Peyer's patch (tissue), 4 donors: ENCODE measurements at regions not wholly inside any gene's neighbourhood (a gene's known extent, or its start where the extent isn't known, plus 50 kb on each side); places are given as distances from the start of the nearest gene placed in this dataset.

Experiments
- DNase-seq, 3 donors: peaks; one replicate each; pipeline ENCODE4 v3.0.0-alpha.2; 2017 to 2019
- H3K27ac ChIP-seq, 4 donors: fragments of 200-600 bp; sonication (generic); one replicate each; pipeline ENCODE4 v1.5.1; 2016 to 2019
- H3K27me3 ChIP-seq, 2 donors: fragments of 200-600 bp; sonication (generic); one replicate each; pipeline ENCODE4 v1.5.1; 2019
- H3K36me3 ChIP-seq, 3 donors: fragments of 200-600 bp; sonication (generic); one replicate each; pipeline ENCODE4 v1.5.1; 2016 to 2019
- H3K4me1 ChIP-seq, 4 donors: fragments of 200-600 bp; sonication (generic); one replicate each; pipeline ENCODE4 v1.5.1; 2016 to 2019
- H3K4me3 ChIP-seq, 4 donors: fragments of 200-600 bp; sonication (generic); 1 replicate in 3 of 4; 2 replicates in 1 of 4; pipeline ENCODE4 v1.5.1; 2016 to 2019; ENCODE audit warnings: mild to moderate bottlenecking in 1 of 4
- H3K9me3 ChIP-seq, 4 donors: fragments of 200-600 bp; sonication (generic); one replicate each; pipeline ENCODE4 v1.5.1; 2016 to 2019; ENCODE audit warnings: mild to moderate bottlenecking in 1 of 4
- CTCF ChIP-seq, 6 experiments: fragments of 450-650 bp in 4 of 6; fragments of 200-600 bp in 2 of 6; sonication (generic) in 1 of 6; IDR thresholded peaks; one replicate each; pipeline ENCODE4 v1.5.1; 2017 to 2019; ENCODE audit warnings: antibody characterized with exemption in 6 of 6, mild to moderate bottlenecking in 3 of 6, moderate library complexity in 1 of 6
- POLR2A ChIP-seq, 2 donors: fragments of 450-650 bp; IDR thresholded peaks; one replicate each; pipeline ENCODE4 v1.5.1; 2017; ENCODE audit warnings: antibody characterized with exemption in 2 of 2, mild to moderate bottlenecking in 2 of 2, moderate library complexity in 2 of 2

GRCh38 chr3:64961301-64961700 lies 273.5 kb upstream of the ADAMTS9 start:
- H3K27me3 ChIP-seq: no peaks in the 10 kb centered on the region
- TF ChIP-seq CTCF (IDR thresholded peaks at IDR 0.05): no peak
- TF ChIP-seq POLR2A (IDR thresholded peaks at IDR 0.05): no peak
- no peaks in the 10 kb centered on the region for H3K4me1 ChIP-seq
- H3K9me3 ChIP-seq: no peaks in the 10 kb centered on the region
- H3K27ac ChIP-seq: no peak overlapping the region
- DNase-seq: no peak
- no peaks in the 10 kb centered on the region for H3K36me3 ChIP-seq
- H3K4me3 ChIP-seq: no peak overlapping the region

- no peaks in the 10 kb centered on the region for H3K27me3 ChIP-seq
- H3K9me3 ChIP-seq: no peaks in the 10 kb centered on the region
- H3K4me3 ChIP-seq: no peak overlapping the region
- H3K27ac ChIP-seq: no peak overlapping the region
- H3K36me3 ChIP-seq: no peaks in the 10 kb centered on the region
- DNase-seq: no peak
- H3K4me1 ChIP-seq: no peaks in the 10 kb centered on the region
- no peak for TF ChIP-seq POLR2A (IDR thresholded peaks at IDR 0.05)
- no peak for TF ChIP-seq CTCF (IDR thresholded peaks at IDR 0.05)
Observed at GRCh38 chr3:64958199-64958843, 270.5 kb upstream of the ADAMTS9 start.

GRCh38 chr3:64957408-64958198 lies 269.8 kb upstream of the ADAMTS9 start:
- no peak for TF ChIP-seq POLR2A (IDR thresholded peaks at IDR 0.05)
- no peak for TF ChIP-seq CTCF (IDR thresholded peaks at IDR 0.05)
- no peaks in the 10 kb centered on the region for H3K4me1 ChIP-seq
- no peaks in the 10 kb centered on the region for H3K27me3 ChIP-seq
- H3K4me3 ChIP-seq: no peak overlapping the region
- H3K9me3 ChIP-seq: no peaks in the 10 kb centered on the region
- no peak for DNase-seq
- no peak overlapping the region for H3K27ac ChIP-seq
- no peaks in the 10 kb centered on the region for H3K36me3 ChIP-seq

GRCh38 chr3:64956711-64957325 lies 269.0 kb upstream of the ADAMTS9 start:
- no peaks in the 10 kb centered on the region for H3K27me3 ChIP-seq
- no peak for DNase-seq
- H3K9me3 ChIP-seq: no peaks in the 10 kb centered on the region
- TF ChIP-seq CTCF (IDR thresholded peaks at IDR 0.05) (no peak), POLR2A (IDR thresholded peaks at IDR 0.05) (no peak)
- no peak overlapping the region for H3K4me3 ChIP-seq
- H3K27ac ChIP-seq: no peak overlapping the region
- no peaks in the 10 kb centered on the region for H3K36me3 ChIP-seq
- H3K4me1 ChIP-seq: no peaks in the 10 kb centered on the region

GRCh38 chr3:64954995-64955636 lies 267.3 kb upstream of the ADAMTS9 start:
- no peak overlapping the region for H3K4me3 ChIP-seq

More at GRCh38 chr3:64954995-64955636, 267.3 kb upstream of the ADAMTS9 start:
- Histone ChIP-seq H3K27me3 (no peaks in the 10 kb centered on the region), H3K9me3 (no peaks in the 10 kb centered on the region), H3K4me1 (no peaks in the 10 kb centered on the region), H3K36me3 (no peaks in the 10 kb centered on the region), H3K27ac (no peak overlapping the region)
- no peak for DNase-seq
- TF ChIP-seq POLR2A (IDR thresholded peaks at IDR 0.05) (no peak), CTCF (IDR thresholded peaks at IDR 0.05) (no peak)
